ENCODE measurements at regions not wholly inside any gene's neighbourhood (a gene's known extent, or its start where the extent isn't known, plus 50 kb on each side); places are given as distances from the start of the nearest gene placed in this dataset.
"Not testable (repeated sequence)": the region's sequence is repeated elsewhere in the genome, so short reads cannot be mapped to it uniquely, and the experiment has no call there.

GRCh38 chr3:176827244-176827643 is 370.0 kb downstream of the TBL1XR1 start:
- not testable (repeated sequence) for TF ChIP-seq CTCF (IDR thresholded peaks at IDR 0.05); STAT6 (CRISPR knock-in tag; conservative IDR thresholded peaks at IDR 0.05; ENCODE audit: low read depth); ZNF423 (CRISPR knock-in tag; IDR thresholded peaks at IDR 0.05); ZBTB21 (CRISPR knock-in tag; IDR thresholded peaks at IDR 0.05; ENCODE audit: borderline replicate concordance); NFE2L1 (CRISPR knock-in tag; IDR thresholded peaks at IDR 0.05); ZNF232 (CRISPR knock-in tag; IDR thresholded peaks at IDR 0.05); KAT7 (CRISPR knock-in tag; IDR thresholded peaks at IDR 0.05; ENCODE audit: borderline replicate concordance); JUN (CRISPR knock-in tag; IDR thresholded peaks at IDR 0.05); USF1 (CRISPR knock-in tag; IDR thresholded peaks at IDR 0.05); ZSCAN18 (CRISPR knock-in tag; IDR thresholded peaks at IDR 0.05); ZNF138 (CRISPR knock-in tag; conservative IDR thresholded peaks at IDR 0.05); E2F5 (CRISPR knock-in tag; IDR thresholded peaks at IDR 0.05); TCF7 (CRISPR knock-in tag; IDR thresholded peaks at IDR 0.05; ENCODE audit: low read depth)

Measured in WTC11 (cell line).